ENCODE measurements at regions not wholly inside any gene's neighbourhood (a gene's known extent, or its start where the extent isn't known, plus 50 kb on each side); places are given as distances from the start of the nearest gene placed in this dataset.

DNA sequence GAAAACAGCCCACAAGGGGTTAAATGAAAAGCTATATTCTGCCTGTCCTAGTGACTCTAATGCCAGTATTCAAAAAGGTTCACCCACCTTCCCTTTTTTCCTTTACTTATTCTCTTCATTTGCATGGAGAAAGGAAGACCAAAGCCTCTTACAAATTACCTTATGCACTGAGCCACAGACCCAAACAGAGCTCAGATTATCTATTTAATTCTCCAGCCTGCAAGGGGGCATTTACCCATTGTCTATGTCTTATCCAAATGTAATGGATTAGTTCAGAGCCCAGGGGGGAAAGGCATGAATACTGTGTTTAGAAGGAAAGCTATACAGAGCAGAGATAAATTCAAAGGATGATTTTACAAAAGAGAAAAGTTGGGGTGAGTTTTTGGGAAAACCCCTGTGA is 388.5 kb downstream of the OMA1 start:
- Histone ChIP-seq H3K4me1 (ENCODE audit: insufficient read depth, low read length) (no peaks in the 10 kb centered on the region), H3K36me3 (ENCODE audit: insufficient read depth, low read length) (no peaks in the 10 kb centered on the region), H2AFZ (ENCODE audit: low read length) (no peak overlapping the region), H4K20me1 (ENCODE audit: insufficient read depth, low read length) (no peaks in the 10 kb centered on the region), H3K4me2 (ENCODE audit: insufficient read depth, low read length) (no peak overlapping the region), H3K79me2 (ENCODE audit: insufficient read depth, low read length) (no peaks in the 10 kb centered on the region), H3K27ac (ENCODE audit: low read depth, low read length) (no peak overlapping the region), H3K9me3 (ENCODE audit: low read depth, low read length) (no peaks in the 10 kb centered on the region), H3K27me3 (ENCODE audit: insufficient read depth, low read length) (no peaks in the 10 kb centered on the region), H3K4me3 (ENCODE audit: insufficient read depth, low read length) (no peak overlapping the region)
- TF ChIP-seq, protein P1, sequence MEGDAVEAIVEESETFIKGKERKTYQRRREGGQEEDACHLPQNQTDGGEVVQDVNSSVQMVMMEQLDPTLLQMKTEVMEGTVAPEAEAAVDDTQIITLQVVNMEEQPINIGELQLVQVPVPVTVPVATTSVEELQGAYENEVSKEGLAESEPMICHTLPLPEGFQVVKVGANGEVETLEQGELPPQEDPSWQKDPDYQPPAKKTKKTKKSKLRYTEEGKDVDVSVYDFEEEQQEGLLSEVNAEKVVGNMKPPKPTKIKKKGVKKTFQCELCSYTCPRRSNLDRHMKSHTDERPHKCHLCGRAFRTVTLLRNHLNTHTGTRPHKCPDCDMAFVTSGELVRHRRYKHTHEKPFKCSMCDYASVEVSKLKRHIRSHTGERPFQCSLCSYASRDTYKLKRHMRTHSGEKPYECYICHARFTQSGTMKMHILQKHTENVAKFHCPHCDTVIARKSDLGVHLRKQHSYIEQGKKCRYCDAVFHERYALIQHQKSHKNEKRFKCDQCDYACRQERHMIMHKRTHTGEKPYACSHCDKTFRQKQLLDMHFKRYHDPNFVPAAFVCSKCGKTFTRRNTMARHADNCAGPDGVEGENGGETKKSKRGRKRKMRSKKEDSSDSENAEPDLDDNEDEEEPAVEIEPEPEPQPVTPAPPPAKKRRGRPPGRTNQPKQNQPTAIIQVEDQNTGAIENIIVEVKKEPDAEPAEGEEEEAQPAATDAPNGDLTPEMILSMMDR (IDR thresholded peaks at IDR 0.05; ENCODE audit: extremely low read depth, low read depth, low read length), result no peak
- DNase-seq (ENCODE audit: insufficient read length, low spot score, missing footprints), result no peak

DNA sequence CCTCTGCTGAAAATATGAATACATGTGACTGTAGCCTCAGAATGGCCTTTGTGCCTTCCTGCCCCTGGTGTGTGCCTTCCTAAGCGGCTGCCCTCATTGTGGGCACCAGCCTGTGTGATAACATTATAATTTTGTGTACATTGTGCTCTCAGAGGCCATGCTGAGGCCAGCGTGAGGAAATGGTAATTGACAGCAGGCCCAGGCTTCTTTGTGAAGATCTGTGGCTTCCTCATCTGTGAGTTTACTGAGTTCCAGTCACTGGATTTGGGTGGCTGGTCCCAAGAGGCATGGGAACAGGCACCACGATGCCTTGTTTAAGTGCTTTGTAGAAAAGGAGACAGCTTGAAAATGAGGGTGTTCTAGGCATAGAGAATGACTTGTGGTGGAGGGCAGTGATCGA is 389.3 kb downstream of the OMA1 start:
- H3K4me3 ChIP-seq (ENCODE audit: insufficient read depth, low read length), result no peak overlapping the region
- no peaks in the 10 kb centered on the region for H3K9me3 ChIP-seq (ENCODE audit: low read depth, low read length)
- H4K20me1 ChIP-seq (ENCODE audit: insufficient read depth, low read length), result no peaks in the 10 kb centered on the region
- TF ChIP-seq, protein P1 (IDR thresholded peaks at IDR 0.05; ENCODE audit: extremely low read depth, low read depth, low read length), result no peak
- DNase-seq (ENCODE audit: insufficient read length, low spot score, missing footprints), result no peak
- no peaks in the 10 kb centered on the region for H3K36me3 ChIP-seq (ENCODE audit: insufficient read depth, low read length)
- H3K27ac ChIP-seq (ENCODE audit: low read depth, low read length), result no peak overlapping the region
- H2AFZ ChIP-seq (ENCODE audit: low read length), result no peak overlapping the region
- no peaks in the 10 kb centered on the region for H3K4me1 ChIP-seq (ENCODE audit: insufficient read depth, low read length)
- no peak overlapping the region for H3K4me2 ChIP-seq (ENCODE audit: insufficient read depth, low read length)
- no peaks in the 10 kb centered on the region for H3K79me2 ChIP-seq (ENCODE audit: insufficient read depth, low read length)
- no peaks in the 10 kb centered on the region for H3K27me3 ChIP-seq (ENCODE audit: insufficient read depth, low read length)

DNA sequence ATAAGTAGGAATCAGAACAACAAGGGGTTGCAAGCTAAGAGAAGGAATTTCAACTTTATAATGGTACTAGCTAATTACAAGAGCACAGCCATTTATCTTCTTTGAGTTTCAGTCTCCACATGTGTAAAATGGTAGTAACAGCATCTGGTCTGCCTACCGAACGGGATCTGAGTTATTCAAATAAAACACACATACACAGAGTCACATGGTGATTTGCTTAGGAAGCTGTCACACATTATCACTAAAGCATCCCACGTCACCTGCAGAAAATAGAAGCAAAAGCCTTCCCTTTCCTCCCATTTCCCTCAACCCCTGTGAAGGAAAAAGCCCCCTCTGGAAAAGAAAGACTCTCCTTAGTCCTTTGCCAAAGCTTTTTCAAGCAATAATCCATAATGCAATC is 389.7 kb downstream of the OMA1 start:
- Histone ChIP-seq H3K79me2 (ENCODE audit: insufficient read depth, low read length) (no peaks in the 10 kb centered on the region), H3K27me3 (ENCODE audit: insufficient read depth, low read length) (no peaks in the 10 kb centered on the region), H3K27ac (ENCODE audit: low read depth, low read length) (no peak overlapping the region), H3K4me3 (ENCODE audit: insufficient read depth, low read length) (no peak overlapping the region), H3K4me1 (ENCODE audit: insufficient read depth, low read length) (no peaks in the 10 kb centered on the region), H2AFZ (ENCODE audit: low read length) (no peak overlapping the region), H4K20me1 (ENCODE audit: insufficient read depth, low read length) (no peaks in the 10 kb centered on the region), H3K36me3 (ENCODE audit: insufficient read depth, low read length) (no peaks in the 10 kb centered on the region), H3K9me3 (ENCODE audit: low read depth, low read length) (no peaks in the 10 kb centered on the region), H3K4me2 (ENCODE audit: insufficient read depth, low read length) (no peak overlapping the region)
- TF ChIP-seq, protein P1 (IDR thresholded peaks at IDR 0.05; ENCODE audit: extremely low read depth, low read depth, low read length), result no peak
- DNase-seq (ENCODE audit: insufficient read length, low spot score, missing footprints), result no peak

DNA sequence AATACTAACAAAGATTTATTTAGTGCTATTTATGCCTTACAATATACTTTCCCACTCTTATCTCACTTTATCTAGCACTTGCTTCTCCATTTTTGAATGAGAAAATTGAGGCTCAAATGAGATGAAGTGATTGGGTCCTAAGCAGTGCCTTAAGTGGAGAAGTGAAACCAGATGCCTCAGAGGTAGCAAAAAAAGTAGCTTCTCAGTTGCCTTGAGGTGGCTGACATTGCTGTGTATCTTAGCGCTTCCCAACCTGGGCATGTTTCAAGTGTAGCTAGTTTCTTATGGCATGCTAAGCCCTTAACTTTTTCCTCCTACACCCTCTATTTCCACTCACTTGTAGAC is 390.4 kb downstream of the OMA1 start:
- TF ChIP-seq, protein P1 (IDR thresholded peaks at IDR 0.05; ENCODE audit: extremely low read depth, low read depth, low read length), result no peak
- no peaks in the 10 kb centered on the region for H3K9me3 ChIP-seq (ENCODE audit: low read depth, low read length)
- H3K27me3 ChIP-seq (ENCODE audit: insufficient read depth, low read length), result no peaks in the 10 kb centered on the region

More for the DNA sequence above, 390.4 kb downstream of the OMA1 start:
- H3K4me2 ChIP-seq (ENCODE audit: insufficient read depth, low read length), result no peak overlapping the region
- H4K20me1 ChIP-seq (ENCODE audit: insufficient read depth, low read length), result no peaks in the 10 kb centered on the region
- no peak overlapping the region for H2AFZ ChIP-seq (ENCODE audit: low read length)
- H3K4me3 ChIP-seq (ENCODE audit: insufficient read depth, low read length), result no peak overlapping the region
- no peak for DNase-seq (ENCODE audit: insufficient read length, low spot score, missing footprints)
- no peak overlapping the region for H3K27ac ChIP-seq (ENCODE audit: low read depth, low read length)
- H3K36me3 ChIP-seq (ENCODE audit: insufficient read depth, low read length), result no peaks in the 10 kb centered on the region
- H3K79me2 ChIP-seq (ENCODE audit: insufficient read depth, low read length), result no peaks in the 10 kb centered on the region
- H3K4me1 ChIP-seq (ENCODE audit: insufficient read depth, low read length), result no peaks in the 10 kb centered on the region
